ENCODE measurements at regions not wholly inside any gene's neighbourhood (a gene's known extent, or its start where the extent isn't known, plus 50 kb on each side); places are given as distances from the start of the nearest gene placed in this dataset.

DNA sequence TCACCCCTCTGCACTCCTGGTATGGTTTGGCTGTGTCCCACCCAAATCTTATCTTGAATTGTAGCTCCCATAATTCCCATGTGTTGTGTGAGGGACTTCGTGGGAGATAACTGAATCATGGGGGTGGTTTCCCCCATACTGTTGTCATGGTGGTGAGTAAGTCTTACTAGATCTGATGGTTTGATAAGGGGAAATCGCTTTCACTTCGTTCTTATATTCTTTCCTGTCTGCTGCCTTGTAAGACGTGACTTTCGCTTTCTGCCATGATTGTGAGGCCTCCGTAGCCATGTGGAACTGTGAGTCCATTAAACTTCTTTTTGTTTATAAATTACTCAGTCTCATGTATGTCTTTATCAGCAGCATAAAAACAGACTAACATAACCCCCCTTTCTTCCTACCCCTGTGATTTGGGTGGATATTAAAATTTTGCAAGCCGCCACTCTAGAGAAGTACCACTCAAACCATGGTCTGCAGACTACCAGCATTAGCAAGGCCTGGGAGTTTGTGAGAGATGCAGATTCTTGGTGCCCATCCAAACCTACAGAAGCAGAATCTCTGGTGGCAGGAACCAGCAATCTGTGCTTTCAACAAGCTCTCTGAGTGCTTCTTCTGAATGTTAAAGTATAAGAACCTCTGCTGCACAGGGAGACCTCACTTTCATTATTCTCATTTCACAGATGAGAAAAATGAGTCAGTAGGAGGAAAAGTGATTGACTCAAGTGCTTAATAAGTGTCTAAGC lies 999.5 kb upstream of the EEF2KMT start:
- Histone ChIP-seq H3K27me3 (no peaks in the 10 kb centered on the region), H3K9me3 (no peaks in the 10 kb centered on the region), H3K4me3 (ENCODE audit: low read depth in 1 of 2, low read length in 1 of 2) (no peak overlapping the region), H3K27ac (no peak overlapping the region), H3K4me1 (ENCODE audit: control insufficient read depth in 1 of 2, insufficient read depth in 1 of 2, low read depth in 1 of 2, low read length in 1 of 2) (no peaks in the 10 kb centered on the region), H3K36me3 (no peaks in the 10 kb centered on the region)
- TF ChIP-seq, protein P1, sequence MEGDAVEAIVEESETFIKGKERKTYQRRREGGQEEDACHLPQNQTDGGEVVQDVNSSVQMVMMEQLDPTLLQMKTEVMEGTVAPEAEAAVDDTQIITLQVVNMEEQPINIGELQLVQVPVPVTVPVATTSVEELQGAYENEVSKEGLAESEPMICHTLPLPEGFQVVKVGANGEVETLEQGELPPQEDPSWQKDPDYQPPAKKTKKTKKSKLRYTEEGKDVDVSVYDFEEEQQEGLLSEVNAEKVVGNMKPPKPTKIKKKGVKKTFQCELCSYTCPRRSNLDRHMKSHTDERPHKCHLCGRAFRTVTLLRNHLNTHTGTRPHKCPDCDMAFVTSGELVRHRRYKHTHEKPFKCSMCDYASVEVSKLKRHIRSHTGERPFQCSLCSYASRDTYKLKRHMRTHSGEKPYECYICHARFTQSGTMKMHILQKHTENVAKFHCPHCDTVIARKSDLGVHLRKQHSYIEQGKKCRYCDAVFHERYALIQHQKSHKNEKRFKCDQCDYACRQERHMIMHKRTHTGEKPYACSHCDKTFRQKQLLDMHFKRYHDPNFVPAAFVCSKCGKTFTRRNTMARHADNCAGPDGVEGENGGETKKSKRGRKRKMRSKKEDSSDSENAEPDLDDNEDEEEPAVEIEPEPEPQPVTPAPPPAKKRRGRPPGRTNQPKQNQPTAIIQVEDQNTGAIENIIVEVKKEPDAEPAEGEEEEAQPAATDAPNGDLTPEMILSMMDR (IDR thresholded peaks at IDR 0.05): no peak

DNA sequence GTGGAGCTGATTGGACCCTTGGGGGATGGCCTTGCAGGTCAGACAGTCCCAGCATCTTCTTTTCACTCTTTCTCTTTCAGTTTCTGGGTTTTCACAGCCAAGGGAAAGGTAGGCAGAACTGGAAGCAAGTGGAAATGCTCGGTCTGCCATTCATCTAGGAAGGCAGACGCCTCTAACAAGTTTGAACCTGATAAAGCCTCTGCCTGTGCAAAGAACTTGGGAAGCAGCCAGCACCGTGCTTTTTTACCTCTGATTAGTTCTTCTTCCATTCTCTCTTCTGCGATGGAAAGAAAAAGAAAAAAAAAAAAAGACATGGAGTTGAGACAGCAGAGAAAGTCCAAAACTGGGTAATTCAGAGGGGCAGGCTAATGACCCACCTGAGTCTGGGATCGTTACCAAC lies 997.8 kb upstream of the EEF2KMT start:
- no peaks in the 10 kb centered on the region for H3K27me3 ChIP-seq
- no peaks in the 10 kb centered on the region for H3K9me3 ChIP-seq
- TF ChIP-seq, protein P1 (IDR thresholded peaks at IDR 0.05): no peak
- H3K4me3 ChIP-seq (ENCODE audit: low read depth in 1 of 2, low read length in 1 of 2): no peak overlapping the region
- H3K36me3 ChIP-seq: no peaks in the 10 kb centered on the region
- H3K27ac ChIP-seq: no peak overlapping the region
- no peaks in the 10 kb centered on the region for H3K4me1 ChIP-seq (ENCODE audit: control insufficient read depth in 1 of 2, insufficient read depth in 1 of 2, low read depth in 1 of 2, low read length in 1 of 2)

DNA sequence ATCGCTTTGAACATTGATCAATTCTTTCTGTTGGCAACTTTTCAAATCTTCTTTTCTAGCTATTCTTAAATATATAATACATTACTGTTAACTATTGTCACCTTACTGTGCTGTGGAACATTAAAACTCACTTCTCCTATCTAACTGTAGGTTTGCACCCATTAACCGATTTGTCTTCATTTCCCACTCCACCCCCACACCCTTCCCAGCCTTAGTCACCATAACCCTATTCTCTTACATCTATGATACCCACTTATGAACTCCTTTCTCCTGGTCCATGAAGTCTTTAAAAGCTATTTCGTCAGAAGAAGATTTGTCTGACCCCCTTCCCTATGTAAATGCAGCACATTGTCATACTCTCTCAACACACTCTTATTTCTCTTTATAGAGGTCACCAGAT lies 993.4 kb upstream of the EEF2KMT start:
- Histone ChIP-seq H3K9me3 (no peaks in the 10 kb centered on the region), H3K27ac (no peak overlapping the region), H3K36me3 (no peaks in the 10 kb centered on the region), H3K27me3 (no peaks in the 10 kb centered on the region), H3K4me3 (ENCODE audit: low read depth in 1 of 2, low read length in 1 of 2) (no peak overlapping the region), H3K4me1 (ENCODE audit: control insufficient read depth in 1 of 2, insufficient read depth in 1 of 2, low read depth in 1 of 2, low read length in 1 of 2) (no peaks in the 10 kb centered on the region)
- TF ChIP-seq, protein P1 (IDR thresholded peaks at IDR 0.05): no peak

DNA sequence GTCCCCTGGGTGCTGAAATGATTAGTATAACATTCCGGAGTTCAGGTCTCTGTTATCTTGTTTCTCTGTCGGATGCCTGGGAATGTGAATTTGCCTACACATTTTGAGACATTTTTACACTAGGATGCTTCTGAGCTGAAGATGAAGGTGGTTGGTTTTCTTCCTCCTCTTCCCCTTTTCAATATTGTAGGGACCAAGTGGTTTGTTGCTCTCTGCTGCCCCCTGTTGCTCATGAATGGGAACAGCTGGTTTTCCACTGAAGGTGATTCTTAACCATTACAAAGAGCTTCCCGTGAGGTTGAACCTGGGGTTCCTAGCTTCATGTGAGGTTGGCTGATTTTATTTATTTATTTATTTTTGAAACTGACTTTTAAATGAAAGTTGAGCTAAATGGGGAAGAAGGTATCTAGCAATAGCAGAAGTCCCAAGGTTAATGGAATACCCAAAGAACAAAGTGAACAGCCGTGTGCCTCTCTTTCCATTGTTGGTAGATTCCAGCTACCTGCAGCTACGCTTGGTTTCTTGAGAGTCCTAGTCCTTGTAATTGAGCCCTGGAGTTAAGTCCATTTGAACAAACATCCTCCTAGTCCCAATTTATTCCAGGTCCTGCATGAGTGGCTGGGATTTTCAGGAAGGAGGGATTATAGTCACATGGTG lies 983.9 kb upstream of the EEF2KMT start:
- H3K27me3 ChIP-seq: no peaks in the 10 kb centered on the region

DNA sequence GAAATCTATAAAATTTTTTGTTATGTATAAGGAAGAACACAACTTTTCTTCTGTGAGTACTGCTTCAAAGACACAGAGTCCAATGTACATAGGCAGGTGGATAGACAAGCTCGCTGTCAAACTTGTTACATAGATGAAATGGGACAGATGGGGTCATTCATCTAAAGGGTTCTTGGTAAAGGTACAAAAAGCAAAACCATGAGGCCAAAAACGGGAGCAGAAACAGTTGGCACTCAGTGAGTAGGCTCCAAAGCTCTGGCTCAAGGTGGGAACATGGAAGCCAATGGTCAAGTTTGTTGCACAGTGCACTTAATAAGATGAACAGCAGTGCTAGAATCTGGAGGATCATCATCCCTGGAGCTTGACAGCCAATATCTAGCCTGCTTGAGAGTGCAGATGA lies 979.0 kb upstream of the EEF2KMT start:
- Histone ChIP-seq H3K27ac (no peak overlapping the region), H3K27me3 (no peaks in the 10 kb centered on the region), H3K9me3 (no peaks in the 10 kb centered on the region), H3K36me3 (no peaks in the 10 kb centered on the region), H3K4me1 (ENCODE audit: control insufficient read depth in 1 of 2, insufficient read depth in 1 of 2, low read depth in 1 of 2, low read length in 1 of 2) (no peaks in the 10 kb centered on the region), H3K4me3 (ENCODE audit: low read depth in 1 of 2, low read length in 1 of 2) (no peak overlapping the region)
- TF ChIP-seq, protein P1 (IDR thresholded peaks at IDR 0.05): no peak

More for the DNA sequence above, 983.9 kb upstream of the EEF2KMT start:
- no peaks in the 10 kb centered on the region for H3K36me3 ChIP-seq
- H3K4me3 ChIP-seq (ENCODE audit: low read depth in 1 of 2, low read length in 1 of 2): no peak overlapping the region
- no peaks in the 10 kb centered on the region for H3K9me3 ChIP-seq
- H3K4me1 ChIP-seq (ENCODE audit: control insufficient read depth in 1 of 2, insufficient read depth in 1 of 2, low read depth in 1 of 2, low read length in 1 of 2): no peaks in the 10 kb centered on the region
- no peak overlapping the region for H3K27ac ChIP-seq
- TF ChIP-seq, protein P1 (IDR thresholded peaks at IDR 0.05): no peak

All from neutrophil (primary cell).